Fibroblast of the aortic adventitia (primary cell): ENCODE measurements at regions not wholly inside any gene's neighbourhood (a gene's known extent, or its start where the extent isn't known, plus 50 kb on each side); places are given as distances from the start of the nearest gene placed in this dataset.

Experiments used
- DNase-seq: peaks from one replicate; pipeline ENCODE4 v3.0.0-alpha.2; 2010; ENCODE audit warnings: low read depth
- H3K4me3 ChIP-seq: 2 replicates; pipeline ENCODE4 v1.5.1; 2011; ENCODE audit warnings: low read depth, mild to moderate bottlenecking, control low read depth, low read length, moderate library complexity
- CTCF ChIP-seq: IDR thresholded peaks from 2 replicates; pipeline ENCODE4 v1.5.1; 2011; ENCODE audit warnings: mild to moderate bottlenecking, low read length, control low read depth, inconsistent platforms; ENCODE audit not compliant: insufficient read depth

- no peak for TF ChIP-seq CTCF
- DNase-seq: no peak
- no peak overlapping the region for H3K4me3 ChIP-seq
These were observed 434.3 kb upstream of the TMTC1 start for GRCh38 chr12:30218073-30218472.

- H3K4me3 ChIP-seq: no peak overlapping the region
- no peak for TF ChIP-seq CTCF
- DNase-seq: no peak
These were observed 429.4 kb upstream of the TMTC1 start for GRCh38 chr12:30213166-30213565.

GRCh38 chr12:30211743-30212142 is 428.0 kb upstream of the TMTC1 start:
- TF ChIP-seq CTCF: no peak
- no peak for DNase-seq
- H3K4me3 ChIP-seq: no peak overlapping the region

- TF ChIP-seq CTCF: no peak
- no peak overlapping the region for H3K4me3 ChIP-seq
- DNase-seq: no peak
These were observed 420.2 kb upstream of the TMTC1 start for GRCh38 chr12:30203981-30204380.

- H3K4me3 ChIP-seq: no peak overlapping the region
- TF ChIP-seq CTCF: no peak
- DNase-seq: no peak
These were observed 418.9 kb upstream of the TMTC1 start for GRCh38 chr12:30202521-30203254.

- peak overlapping the region; percentile 26 for H3K4me3 ChIP-seq
- TF ChIP-seq CTCF: peak; percentile 10
- no peak for DNase-seq
These were observed 417.8 kb upstream of the TMTC1 start for GRCh38 chr12:30201301-30202160.
